Activated CD8-positive, alpha-beta memory T cell treated with anti-CD3 and anti-CD28 coated beads for 36 hours (primary cell): ENCODE measurements at regions not wholly inside any gene's neighbourhood (a gene's known extent, or its start where the extent isn't known, plus 50 kb on each side); places are given as distances from the start of the nearest gene placed in this dataset.
"Not testable (repeated sequence)": the region's sequence is repeated elsewhere in the genome, so short reads cannot be mapped to it uniquely, and the experiment has no call there.

Experiments used
- CTCF ChIA-PET: fragments of 350-600 bp; sonication (Branson Sonifier 250); formaldehyde crosslinking; loops from one replicate; lab custom pipeline; 2021; ENCODE audit warnings: antibody characterized with exemption; lab: Charles Lee
- POLR2A ChIA-PET: fragments of 350-600 bp; sonication (Branson Sonifier 250); formaldehyde crosslinking; loops from one replicate; lab custom pipeline; 2021; ENCODE audit warnings: antibody characterized with exemption; lab: Charles Lee

- POLR2A ChIA-PET = no interaction called here
- CTCF ChIA-PET = no interaction called here
These were observed 51.0 kb upstream of the CHCHD3 start for GRCh38 chr7:133132906-133133305.

- CTCF ChIA-PET = interaction anchor here (0.6 kb wide), 1 partner anchor 494 kb away, joined by 3 read pairs; no protein-coding TSS in a partner anchor
- POLR2A ChIA-PET = no interaction called here
These were observed 52.9 kb upstream of the CHCHD3 start for GRCh38 chr7:133134810-133135209.

GRCh38 chr7:133135451-133135850, 53.6 kb upstream of the CHCHD3 start:
- ChIA-PET CTCF (interaction anchor here (0.6 kb wide), 1 partner anchor 494 kb away, joined by 3 read pairs; no protein-coding TSS in a partner anchor), POLR2A (no interaction called here)

DNA sequence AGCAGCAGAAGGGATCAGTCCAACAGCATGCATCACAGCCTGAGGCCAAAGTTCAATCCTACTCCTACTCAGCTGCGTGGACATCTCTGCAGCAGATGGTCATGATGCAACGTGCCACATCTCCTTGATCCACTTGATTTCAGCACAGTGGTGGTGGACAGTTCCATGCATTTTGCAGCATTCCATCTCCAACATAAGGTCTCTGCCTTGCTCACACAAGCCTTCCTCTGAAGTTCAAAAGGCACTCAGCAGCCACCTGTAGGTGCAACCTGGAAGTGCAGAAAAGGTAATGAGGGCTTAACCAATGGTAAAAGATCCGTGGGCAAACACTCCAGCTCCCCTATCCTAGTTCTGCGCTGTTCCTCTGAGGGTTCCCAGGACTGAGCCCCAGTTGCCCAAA, 57.5 kb upstream of the CHCHD3 start:
- ChIA-PET POLR2A (no interaction called here), CTCF (no interaction called here)

GRCh38 chr7:133139801-133140200, 57.9 kb upstream of the CHCHD3 start:
- POLR2A ChIA-PET = no interaction called here
- CTCF ChIA-PET = no interaction called here

- ChIA-PET CTCF (no interaction called here), POLR2A (no interaction called here)
These were observed 59.2 kb upstream of the CHCHD3 start for GRCh38 chr7:133140994-133141595.

- ChIA-PET CTCF (interaction anchor here (0.6 kb wide), 1 partner anchor 1164 kb away, joined by 3 read pairs; no protein-coding TSS in a partner anchor), POLR2A (no interaction called here)
These were observed 68.9 kb upstream of the CHCHD3 start for GRCh38 chr7:133150760-133151159.

DNA sequence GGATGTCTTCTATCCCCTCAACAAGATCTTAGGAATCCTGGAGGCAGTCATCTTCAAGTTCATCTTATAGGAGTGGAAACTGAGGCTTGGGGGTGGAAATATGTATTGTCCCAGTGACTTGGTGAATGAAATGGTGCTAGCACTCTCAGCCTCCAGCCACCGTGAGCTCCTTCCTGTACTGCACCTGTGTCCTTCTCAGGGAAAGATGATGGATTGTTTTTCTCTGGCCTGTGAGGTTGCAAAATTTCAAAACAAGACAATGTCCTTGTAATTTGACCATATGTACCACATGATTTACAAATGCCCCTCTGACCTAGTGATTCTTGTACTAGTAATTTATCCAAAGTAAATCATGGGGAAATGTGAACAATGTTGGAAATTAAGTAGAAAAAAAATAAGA, 71.0 kb upstream of the CHCHD3 start:
- POLR2A ChIA-PET = no interaction called here
- CTCF ChIA-PET = no interaction called here

GRCh38 chr7:133155146-133155545, 73.3 kb upstream of the CHCHD3 start:
- POLR2A ChIA-PET = no interaction called here

DNA sequence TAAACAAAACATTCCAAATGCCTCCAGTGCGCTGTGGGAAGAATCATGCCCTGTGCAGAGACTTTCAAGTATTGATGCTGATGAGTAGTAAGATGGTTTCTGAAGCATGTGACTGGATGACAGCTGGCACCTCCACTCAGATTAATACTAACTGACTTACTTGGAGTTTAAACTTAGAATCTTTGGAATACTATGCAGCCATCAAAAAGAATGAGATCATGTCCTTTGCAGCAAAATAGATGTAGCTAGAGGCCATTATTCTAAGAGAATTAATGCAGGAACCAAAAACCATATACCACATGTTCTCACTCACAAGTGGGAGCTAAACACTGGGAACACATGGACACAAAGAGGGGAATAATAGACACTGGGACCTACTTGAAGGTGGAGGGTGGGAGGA, 73.8 kb upstream of the CHCHD3 start:
- ChIA-PET CTCF (no interaction called here), POLR2A (no interaction called here)

More at GRCh38 chr7:133155146-133155545, 73.3 kb upstream of the CHCHD3 start:
- CTCF ChIA-PET = no interaction called here

DNA sequence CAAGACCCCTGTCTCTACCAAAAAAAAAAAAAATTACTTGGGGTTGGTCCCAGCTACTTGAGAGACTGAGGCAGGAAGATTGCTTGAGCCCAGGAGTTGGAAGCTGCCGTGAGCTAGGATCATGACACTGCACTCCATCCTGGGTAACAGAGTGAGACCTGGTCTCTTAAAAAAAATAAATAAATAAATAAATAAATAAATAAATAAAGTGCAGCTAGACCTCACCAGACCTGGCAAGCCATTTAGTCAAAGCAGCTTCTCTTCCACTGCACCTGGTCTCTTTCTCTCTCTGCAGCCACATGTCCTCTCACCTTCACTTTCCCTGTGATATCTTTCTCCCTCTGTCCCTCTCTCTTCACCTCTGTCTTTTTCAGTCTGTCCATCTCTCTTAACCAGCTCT, 75.2 kb upstream of the CHCHD3 start:
- CTCF ChIA-PET = no interaction called here
- POLR2A ChIA-PET = no interaction called here

- ChIA-PET CTCF (no interaction called here), POLR2A (no interaction called here)
These were observed 82.6 kb upstream of the CHCHD3 start for GRCh38 chr7:133164498-133164897.

DNA sequence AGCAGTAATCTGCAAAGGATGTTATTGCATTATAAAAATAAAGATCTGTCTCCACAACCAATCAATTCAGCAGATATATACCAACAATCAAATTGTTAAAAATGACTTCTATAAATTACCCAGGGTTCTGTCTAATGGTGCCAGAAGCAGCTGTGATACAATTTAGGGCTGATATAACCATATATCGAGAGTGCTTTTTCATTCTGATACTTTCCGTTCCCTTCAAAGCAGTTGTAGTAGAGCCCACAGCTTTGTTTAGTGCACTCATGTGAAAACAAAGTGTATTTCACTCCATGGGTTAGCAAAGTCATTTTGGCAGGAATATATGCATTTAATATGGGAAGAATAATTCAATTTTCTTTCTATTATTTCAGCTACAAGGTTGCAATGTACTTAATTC, 83.1 kb upstream of the CHCHD3 start:
- POLR2A ChIA-PET = no interaction called here
- CTCF ChIA-PET = no interaction called here

- ChIA-PET POLR2A (no interaction called here), CTCF (no interaction called here)
These were observed 83.6 kb upstream of the CHCHD3 start for GRCh38 chr7:133165529-133165928.

GRCh38 chr7:133167300-133167699, 85.4 kb upstream of the CHCHD3 start:
- POLR2A ChIA-PET = no interaction called here
- CTCF ChIA-PET = no interaction called here

- POLR2A ChIA-PET, CTCF ChIA-PET: not testable (repeated sequence)
These were observed 83.6 kb upstream of the EXOC4 start for GRCh38 chr7:133169167-133169822.

- POLR2A ChIA-PET, CTCF ChIA-PET: not testable (repeated sequence)
These were observed 75.4 kb upstream of the EXOC4 start for GRCh38 chr7:133177476-133177875.

DNA sequence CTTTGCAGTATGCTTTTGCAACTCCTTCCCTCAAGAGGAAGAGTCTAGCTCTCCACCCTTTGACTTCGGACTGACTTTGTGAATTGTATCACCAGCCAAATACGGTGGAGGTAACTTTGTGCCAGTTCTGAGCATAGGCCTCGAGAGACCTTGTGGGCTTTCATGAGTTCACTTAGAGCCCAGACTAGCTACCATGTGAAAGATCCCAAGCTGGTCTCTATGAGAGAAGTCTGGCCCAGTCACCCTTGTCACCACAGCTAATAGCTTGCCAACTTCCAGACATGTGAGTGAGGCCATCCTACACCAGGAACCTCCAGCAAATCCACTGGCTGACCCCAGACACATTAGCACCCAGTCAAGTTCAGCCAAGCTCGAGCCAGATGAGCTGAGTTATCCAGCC, 72.2 kb upstream of the EXOC4 start:
- ChIA-PET POLR2A (no interaction called here), CTCF (no interaction called here)

DNA sequence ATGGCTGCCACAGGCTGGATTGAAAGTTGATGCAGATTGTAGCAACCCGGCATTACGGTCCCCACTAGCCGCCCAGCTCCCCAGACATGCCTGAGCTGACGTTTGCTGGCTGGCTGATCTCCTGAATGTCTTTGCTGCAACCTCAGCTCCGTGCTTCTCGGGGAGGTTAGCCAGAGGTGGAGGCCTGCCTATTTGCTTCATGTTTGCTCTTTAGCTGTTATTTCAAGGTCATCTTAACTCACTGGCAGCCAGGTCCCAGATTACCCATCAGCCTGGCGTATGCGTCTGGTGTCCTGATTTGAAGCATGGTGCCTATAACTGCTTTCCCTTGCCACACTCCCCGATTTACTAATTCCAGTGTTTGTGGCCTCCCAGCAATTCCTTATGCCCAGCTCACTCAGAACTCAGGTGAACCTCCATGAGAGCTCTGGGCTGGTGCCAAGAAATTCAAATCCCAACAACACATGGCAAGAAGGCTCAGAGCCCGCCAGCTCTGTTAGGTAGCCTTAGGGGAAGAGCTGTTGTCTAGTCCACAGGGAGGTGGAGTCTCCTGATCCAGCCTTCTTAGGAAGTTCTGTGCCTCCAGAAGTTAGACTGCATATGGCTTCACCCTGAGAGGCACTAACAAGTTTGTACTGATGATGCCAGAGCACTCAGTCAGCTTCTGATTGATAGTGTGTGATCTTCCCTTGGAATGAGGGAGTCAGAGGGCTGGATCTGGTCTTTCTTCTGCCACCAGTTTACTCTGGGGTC, 69.7 kb upstream of the EXOC4 start:
- POLR2A ChIA-PET = no interaction called here
- CTCF ChIA-PET = no interaction called here

GRCh38 chr7:133183969-133184368, 68.9 kb upstream of the EXOC4 start:
- CTCF ChIA-PET = no interaction called here
- POLR2A ChIA-PET = no interaction called here

GRCh38 chr7:133185512-133185911, 67.4 kb upstream of the EXOC4 start:
- ChIA-PET POLR2A (no interaction called here), CTCF (no interaction called here)
